ENCODE measurements at regions not wholly inside any gene's neighbourhood (a gene's known extent, or its start where the extent isn't known, plus 50 kb on each side); places are given as distances from the start of the nearest gene placed in this dataset.
A peak's percentile ranks its signal among the peaks of the same experiment; 100 is the strongest.

GRCh38 chr1:118786454-118787155, 201.5 kb downstream of the TBX15 start:
- DNase-seq (ENCODE audit: low spot score) = no peak
- no peak for TF ChIP-seq CTCF (conservative IDR thresholded peaks at IDR 0.05; ENCODE audit: low read depth)
- POLR2A ChIA-PET (ENCODE audit: low non-redundant PET) = no interaction called here
- CTCF ChIA-PET = interaction anchor here (0.6 kb wide), 1 partner anchor 318 kb away, joined by 3 read pairs; no protein-coding TSS in a partner anchor
- H3K27ac ChIP-seq = no peak overlapping the region

- TF ChIP-seq CTCF (conservative IDR thresholded peaks at IDR 0.05; ENCODE audit: low read depth) = no peak
- POLR2A ChIA-PET (ENCODE audit: low non-redundant PET) = no interaction called here
- CTCF ChIA-PET = no interaction called here
- H3K27ac ChIP-seq = no peak overlapping the region; the same call in 1 of the 2 replicates
- DNase-seq (ENCODE audit: low spot score) = no peak
Measured at GRCh38 chr1:118785246-118785645, 202.9 kb downstream of the TBX15 start.

- no peak overlapping the region for H3K27ac ChIP-seq
- CTCF ChIA-PET = no interaction called here
- no peak for DNase-seq (ENCODE audit: low spot score)
- no peak for TF ChIP-seq CTCF (conservative IDR thresholded peaks at IDR 0.05; ENCODE audit: low read depth)
- POLR2A ChIA-PET (ENCODE audit: low non-redundant PET) = no interaction called here
Measured at GRCh38 chr1:118783095-118783758, 204.9 kb downstream of the TBX15 start.

- H3K27ac ChIP-seq = no peak overlapping the region
- no peak for TF ChIP-seq CTCF (conservative IDR thresholded peaks at IDR 0.05; ENCODE audit: low read depth)
- ChIA-PET POLR2A (ENCODE audit: low non-redundant PET) (no interaction called here), CTCF (interaction anchor here (0.6 kb wide), 1 partner anchor 549 kb away, joined by 3 read pairs; no protein-coding TSS in a partner anchor)
- peak; percentile 23 for DNase-seq (ENCODE audit: low spot score)
Measured at GRCh38 chr1:118773656-118774055, 214.5 kb downstream of the TBX15 start.

GRCh38 chr1:118767971-118768370, 220.2 kb downstream of the TBX15 start:
- CTCF ChIA-PET = interaction anchor here (1.2 kb wide), 1 partner anchor 18 kb away, joined by 4 read pairs; no protein-coding TSS in a partner anchor
- POLR2A ChIA-PET (ENCODE audit: low non-redundant PET) = no interaction called here
- TF ChIP-seq CTCF (conservative IDR thresholded peaks at IDR 0.05; ENCODE audit: low read depth) = no peak
- H3K27ac ChIP-seq = no peak overlapping the region
- DNase-seq (ENCODE audit: low spot score) = no peak

GRCh38 chr1:118753976-118754375, 234.2 kb downstream of the TBX15 start:
- DNase-seq (ENCODE audit: low spot score) = no peak
- ChIA-PET CTCF (no interaction called here), POLR2A (ENCODE audit: low non-redundant PET) (no interaction called here)
- TF ChIP-seq CTCF (conservative IDR thresholded peaks at IDR 0.05; ENCODE audit: low read depth) = no peak
- H3K27ac ChIP-seq = no peak overlapping the region
